ENCODE measurements at regions not wholly inside any gene's neighbourhood (a gene's known extent, or its start where the extent isn't known, plus 50 kb on each side); places are given as distances from the start of the nearest gene placed in this dataset.

DNA sequence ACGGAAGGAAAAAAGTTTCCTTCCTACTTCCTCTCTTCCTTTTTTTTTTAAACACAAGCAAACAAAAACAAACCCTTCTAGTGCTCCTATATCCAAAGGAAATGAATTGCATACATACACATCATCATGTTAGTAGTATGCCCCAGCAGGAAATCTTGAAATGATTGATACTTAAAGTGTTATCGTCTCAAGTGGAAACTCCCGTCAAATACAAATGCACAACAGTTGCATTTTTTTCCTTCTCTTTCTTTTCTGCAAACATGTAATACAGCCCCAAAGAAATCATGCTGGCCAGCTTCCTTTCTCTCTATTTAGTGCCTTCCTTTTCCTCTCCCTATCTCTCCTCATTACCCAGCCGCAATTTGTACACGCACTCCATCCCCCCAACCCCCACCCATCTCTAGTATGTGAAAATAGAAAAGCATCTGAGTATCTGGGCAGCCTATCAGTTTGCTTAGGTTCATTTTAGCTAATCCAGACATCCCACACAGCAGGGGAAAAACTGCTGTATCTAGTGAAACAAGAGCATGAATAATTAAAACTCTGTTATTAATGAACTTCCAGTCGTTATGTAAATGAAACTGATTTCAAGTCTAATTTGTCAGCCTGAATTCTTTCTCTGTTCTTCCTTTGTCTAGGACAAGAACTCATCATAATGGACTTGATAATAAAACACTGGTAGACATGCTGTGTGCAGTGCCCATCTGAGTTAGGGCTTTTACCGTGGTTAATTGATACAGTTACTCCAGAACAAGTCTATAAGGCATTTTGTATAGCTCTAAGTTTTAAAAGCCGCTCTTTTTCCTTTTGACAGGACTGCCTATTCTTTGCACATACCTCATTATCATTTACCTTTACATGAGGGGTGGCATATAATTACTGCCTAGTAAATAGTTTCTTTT is 336.5 kb upstream of the ADGRL2 start:
- TF ChIP-seq, protein P1, sequence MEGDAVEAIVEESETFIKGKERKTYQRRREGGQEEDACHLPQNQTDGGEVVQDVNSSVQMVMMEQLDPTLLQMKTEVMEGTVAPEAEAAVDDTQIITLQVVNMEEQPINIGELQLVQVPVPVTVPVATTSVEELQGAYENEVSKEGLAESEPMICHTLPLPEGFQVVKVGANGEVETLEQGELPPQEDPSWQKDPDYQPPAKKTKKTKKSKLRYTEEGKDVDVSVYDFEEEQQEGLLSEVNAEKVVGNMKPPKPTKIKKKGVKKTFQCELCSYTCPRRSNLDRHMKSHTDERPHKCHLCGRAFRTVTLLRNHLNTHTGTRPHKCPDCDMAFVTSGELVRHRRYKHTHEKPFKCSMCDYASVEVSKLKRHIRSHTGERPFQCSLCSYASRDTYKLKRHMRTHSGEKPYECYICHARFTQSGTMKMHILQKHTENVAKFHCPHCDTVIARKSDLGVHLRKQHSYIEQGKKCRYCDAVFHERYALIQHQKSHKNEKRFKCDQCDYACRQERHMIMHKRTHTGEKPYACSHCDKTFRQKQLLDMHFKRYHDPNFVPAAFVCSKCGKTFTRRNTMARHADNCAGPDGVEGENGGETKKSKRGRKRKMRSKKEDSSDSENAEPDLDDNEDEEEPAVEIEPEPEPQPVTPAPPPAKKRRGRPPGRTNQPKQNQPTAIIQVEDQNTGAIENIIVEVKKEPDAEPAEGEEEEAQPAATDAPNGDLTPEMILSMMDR (IDR thresholded peaks at IDR 0.05; ENCODE audit: low read length) = no peak
- no peak for TF ChIP-seq EZH2 (optimal IDR thresholded peaks at IDR 0.05; ENCODE audit: low read depth, low read length)

Measured in MM.1S (cell line).